GM21825 (cell line): ENCODE measurements at regions not wholly inside any gene's neighbourhood (a gene's known extent, or its start where the extent isn't known, plus 50 kb on each side); places are given as distances from the start of the nearest gene placed in this dataset.
A peak's percentile ranks its signal among the peaks of the same experiment; 100 is the strongest.

Source experiments
- ATAC-seq: cut with Tn5 transposase; IDR thresholded peaks from one replicate; pipeline ENCODE4 v1.9.1; 2021; ENCODE audit warnings: mild to moderate bottlenecking, moderate library complexity; ENCODE audit not compliant: unreplicated experiment

DNA sequence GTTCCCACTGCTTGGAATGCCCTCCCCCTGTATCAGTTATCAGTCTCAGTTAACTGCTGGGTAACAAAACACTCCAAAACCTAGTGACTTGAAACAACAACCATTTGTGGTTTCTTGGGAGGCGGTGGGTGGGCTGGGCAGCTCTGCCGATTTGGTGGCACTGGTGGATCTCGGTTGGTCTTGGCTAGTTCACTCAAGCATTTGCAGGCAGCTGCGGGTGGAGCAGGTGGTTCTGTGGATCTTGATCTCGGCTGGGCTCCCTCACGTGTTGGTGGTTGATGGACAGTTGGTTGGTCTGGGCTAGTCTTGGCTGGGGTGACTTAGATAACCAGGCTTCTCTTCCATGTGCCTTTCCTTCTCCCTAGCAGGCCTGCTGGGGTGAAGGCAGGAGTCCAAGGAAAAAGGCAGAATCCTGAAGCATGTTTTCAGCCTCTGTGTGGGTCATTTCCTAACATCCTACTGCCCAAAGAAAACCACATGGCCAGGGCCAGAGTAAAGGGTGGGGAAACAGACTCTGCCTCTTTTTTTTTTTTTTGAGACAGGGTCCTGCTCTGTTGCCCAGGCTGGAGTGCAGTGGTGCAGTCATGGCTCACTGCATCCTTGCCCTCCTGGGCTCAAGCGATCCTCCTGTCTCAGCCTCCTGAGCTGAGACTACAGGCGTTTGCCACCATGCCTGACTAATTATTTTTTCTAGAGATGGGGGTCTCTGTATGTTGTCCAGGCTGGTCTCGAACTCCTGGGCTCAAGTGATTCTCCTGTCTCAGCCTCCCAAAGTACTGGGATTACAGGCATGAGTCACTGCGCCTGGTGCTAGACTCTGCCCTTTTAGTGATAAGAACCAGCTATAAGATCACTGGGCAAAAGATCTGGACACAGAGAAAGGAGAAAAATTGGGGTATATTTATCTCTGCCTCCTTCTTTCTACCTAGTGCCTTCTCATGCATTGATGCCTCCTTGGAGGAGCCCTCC is 183.7 kb downstream of the RGS3 start:
- no peak for ATAC-seq

DNA sequence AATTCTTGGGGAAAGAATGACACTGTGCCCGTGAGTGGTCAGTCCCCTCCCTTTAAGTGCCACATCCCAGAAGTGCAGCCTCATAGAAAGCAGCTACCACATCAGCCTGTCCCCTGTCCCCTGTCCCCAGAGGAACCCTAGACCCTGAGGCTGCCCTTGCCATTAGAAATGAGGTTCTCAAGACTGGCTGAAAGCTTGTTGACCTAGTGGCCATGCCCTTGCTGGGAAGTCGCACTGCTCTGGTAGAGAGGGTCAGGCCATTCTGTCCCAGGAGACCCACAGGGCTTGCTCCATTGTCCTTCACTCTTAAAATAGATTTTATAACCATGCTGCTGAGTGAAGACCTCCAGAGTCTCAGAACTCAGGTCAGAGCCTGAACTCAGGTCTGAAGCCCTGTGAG is 184.5 kb downstream of the RGS3 start:
- no peak for ATAC-seq

DNA sequence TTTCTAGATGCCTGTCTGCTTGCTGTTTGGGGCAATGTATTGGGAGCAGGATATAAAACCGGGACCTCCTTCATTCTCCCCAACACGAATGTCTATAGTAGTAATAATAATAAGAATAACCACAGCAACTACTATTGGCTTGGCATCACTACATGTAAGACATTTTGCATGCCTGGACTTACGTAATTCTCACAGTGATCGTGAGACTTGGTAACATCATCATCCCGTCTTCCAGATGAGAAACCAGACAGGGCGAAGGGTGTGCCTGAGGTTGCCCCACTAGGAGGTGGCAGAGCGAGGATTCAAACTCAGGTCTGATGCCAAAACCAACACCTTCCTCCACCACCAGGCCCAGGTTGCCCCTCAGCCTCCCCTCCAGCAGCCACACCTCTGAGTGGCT is 185.1 kb downstream of the RGS3 start:
- ATAC-seq = no peak

DNA sequence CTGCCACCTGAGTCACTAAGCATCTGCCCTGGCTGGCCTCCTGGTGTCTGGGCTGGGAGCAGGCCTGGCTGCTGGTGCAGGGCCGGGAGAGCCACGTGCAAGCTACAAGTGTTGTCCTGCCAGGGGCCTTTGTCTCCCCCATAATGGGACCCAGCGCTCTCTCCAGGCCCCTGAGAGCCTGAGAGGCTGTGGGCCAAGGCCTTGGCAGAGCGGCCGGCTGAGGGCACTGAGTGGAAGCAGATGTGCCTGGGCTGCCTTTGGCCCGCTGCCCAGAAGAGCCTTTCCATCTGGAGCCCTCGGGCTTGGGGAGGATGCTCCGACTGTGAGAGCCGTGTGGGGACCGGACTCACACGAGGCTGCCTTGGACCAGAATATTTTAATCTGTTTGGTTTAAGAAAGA is 185.5 kb downstream of the RGS3 start:
- ATAC-seq = no peak

DNA sequence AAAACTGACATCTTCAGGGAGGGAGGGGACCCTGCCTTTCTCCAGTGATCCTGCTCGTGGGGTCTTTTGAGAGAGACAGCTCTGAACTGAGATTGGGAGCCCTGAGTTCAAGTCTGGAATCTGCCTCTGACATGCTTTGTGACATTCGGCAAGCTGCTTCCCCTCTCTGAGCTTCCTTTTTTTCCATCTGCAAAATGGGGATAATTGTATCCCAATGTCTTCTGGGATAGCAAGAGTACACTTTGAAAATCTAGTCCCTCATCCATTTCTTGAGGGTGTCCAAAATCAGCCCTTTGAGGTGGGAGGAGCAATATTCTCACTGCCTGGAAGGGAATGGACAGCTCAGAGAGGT is 186.3 kb downstream of the RGS3 start:
- ATAC-seq = no peak

DNA sequence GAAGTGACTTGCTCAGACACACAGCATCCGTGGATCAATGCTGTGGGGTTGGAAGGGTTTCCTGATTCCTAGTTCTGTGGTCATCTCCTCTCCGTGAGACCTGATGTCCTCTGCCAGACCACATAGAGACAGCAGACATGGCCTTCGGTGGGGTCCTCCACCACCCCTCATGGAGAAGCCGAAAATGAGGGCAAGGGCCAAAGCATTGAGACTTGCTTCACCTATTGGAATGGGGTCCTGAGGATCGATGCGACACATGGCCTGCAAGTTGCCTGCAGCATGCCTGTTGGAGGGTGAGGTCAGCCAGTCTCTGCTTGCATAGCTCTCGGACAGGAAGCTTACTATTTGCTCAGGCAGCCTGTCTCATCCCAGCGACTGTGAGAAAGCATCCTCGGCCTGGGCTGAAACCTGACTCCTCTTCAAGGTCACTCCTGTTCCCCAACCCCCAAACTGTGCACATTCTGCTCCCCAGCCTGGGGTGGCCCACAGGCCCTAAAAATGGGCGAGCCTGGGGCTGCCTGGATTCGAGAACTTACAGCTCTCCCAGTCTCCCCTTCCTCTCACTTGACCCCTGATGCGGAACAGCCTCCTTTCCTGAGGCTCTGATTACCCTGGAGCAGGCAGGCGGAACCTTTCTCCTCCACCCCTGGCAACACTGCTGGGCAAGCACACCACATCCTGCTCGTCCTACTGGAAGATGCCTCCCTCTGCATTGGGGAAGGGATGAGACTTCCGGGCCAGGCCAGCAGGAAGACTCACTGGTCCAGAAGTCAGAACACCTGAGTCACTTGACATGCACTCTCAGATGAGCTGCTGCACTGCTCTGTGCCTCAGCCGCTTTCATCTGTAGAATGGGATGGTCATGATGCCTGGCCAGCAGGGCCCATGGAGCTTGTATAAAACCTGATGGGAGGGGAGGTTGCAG is 186.9 kb downstream of the RGS3 start:
- no peak for ATAC-seq

DNA sequence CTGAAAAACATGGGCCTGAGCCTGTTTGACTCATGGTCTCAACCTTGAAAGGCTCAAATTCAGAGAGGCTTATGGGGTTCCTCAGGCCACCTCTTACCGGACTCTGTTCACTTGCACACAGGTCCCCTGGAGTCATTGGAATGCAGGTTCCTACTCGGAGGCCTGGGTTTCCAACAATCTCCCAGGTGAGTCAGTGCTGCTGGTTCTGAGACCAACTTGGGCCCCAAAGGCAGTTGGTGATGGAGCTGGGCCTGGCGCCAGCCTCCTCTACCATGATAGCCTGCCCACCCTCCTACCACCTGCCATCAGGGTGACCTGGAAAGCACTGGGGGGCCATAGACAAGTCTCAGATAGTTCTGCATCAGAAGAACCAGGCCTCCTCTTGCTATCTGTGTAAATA is 188.4 kb downstream of the RGS3 start:
- no peak for ATAC-seq

DNA sequence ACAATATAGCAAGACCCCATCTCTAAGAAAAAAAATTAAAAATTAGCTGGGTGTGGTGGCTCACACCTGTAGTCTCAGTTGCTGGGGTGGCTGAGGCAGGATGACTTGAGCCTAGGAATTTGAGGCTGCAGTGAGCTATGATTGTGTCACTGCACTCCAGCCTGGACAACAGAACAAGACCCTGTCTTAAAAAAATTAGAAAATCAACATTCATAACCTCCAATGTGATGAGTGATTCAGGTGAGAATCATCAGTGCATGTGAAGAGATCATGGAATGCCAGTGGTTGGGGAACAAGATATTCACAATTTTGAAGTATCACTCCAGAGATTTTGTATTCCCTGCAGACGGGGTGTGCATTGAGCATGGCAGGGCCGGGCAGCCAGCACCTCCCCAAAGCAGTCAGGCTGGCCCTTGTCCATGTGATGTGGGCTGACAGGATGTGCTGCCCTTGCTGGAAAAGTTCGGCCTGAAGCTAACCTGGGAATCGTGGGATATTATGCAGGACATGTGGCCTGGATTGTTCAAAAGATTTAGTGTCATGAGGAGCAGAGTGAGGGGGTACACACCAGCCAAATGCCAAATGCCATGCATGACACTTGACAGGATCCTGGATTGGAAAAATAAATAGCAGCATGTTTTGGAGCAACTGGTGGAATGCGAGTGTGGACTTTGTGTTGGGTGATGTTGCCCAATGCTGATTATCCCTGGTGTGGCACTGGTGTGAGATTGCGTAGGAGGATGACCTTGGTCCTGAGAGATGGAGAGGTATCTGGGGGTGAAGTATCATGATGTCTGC is 189.0 kb downstream of the RGS3 start:
- no peak for ATAC-seq

DNA sequence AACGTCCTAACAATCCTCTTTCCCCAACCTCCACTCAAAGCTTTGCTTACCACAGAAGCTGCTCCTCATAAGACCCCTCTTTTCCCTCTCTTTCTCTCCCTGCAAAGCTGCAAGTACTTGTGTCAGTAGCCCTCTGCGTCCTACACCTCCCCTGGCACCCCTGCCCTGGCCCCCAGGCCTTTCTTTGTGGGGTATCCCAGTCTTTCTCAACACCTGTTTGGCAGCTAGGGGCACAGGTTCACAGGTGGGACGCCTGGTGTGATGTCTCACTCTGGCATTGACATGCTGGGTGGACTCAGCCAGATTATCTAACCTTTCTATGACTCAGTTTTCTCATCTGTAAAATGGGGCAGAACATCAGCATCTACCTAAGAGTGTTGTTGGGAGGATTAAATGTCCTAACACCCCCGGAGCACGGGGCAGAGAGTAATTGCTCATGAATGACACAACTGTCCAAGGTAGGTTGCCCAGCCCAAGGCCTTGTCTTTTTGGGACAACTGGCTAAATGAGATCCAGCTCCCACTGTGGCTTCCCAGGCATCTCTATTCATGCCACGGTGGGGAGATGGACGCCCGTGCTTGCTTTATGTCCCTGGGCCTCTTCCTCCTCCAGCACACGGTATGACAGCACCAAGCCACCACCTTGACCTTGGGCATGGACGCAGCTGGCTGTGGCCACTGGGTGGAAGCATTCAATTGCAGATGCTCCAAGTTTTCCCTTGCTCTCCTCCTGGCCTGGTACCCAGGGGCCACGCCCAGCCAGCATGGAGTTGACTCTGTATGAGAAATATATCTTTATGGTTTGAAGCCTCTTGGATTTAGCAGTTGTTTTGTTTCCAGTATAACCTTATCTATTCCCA is 190.4 kb downstream of the RGS3 start:
- ATAC-seq = no peak

DNA sequence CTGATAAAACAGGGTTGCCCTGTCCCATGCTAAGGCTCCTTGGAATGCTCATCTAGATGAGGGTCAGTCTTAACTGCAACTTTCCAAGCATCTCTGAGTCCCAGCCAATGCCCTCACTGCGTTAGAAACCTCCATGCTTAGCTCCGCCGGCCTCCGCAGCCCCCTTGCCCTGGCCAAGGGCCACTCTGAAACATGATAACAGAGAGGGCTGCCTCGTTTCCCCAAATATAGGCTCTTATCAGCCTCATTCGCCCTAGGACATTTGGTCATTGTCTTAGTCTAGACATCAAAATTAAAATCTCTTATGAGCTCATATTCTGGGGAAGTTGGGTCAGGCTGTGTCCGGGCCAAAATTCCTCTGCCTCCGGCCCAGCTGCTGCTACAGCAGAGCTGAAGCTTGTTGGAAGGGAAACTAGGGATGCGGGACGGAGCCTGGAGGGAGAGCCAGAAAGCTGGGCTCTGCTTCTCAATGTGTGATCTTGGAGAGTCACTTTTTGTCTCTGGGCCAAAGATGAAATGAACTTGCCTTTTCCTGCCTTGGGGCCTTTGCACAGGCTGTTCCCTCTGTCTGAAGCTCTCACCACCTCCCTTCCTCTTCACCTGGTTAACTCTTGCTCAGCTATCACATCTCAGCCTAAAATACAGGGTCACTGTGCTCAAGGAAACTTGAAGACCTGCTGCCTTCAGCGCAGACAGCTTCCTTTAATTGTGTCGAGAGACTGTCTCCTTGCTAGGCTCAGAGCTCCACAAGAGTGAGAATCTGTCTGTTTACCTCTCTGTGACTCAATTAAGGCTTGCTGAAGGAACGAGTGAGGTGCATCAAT is 191.3 kb downstream of the RGS3 start:
- ATAC-seq = no peak

DNA sequence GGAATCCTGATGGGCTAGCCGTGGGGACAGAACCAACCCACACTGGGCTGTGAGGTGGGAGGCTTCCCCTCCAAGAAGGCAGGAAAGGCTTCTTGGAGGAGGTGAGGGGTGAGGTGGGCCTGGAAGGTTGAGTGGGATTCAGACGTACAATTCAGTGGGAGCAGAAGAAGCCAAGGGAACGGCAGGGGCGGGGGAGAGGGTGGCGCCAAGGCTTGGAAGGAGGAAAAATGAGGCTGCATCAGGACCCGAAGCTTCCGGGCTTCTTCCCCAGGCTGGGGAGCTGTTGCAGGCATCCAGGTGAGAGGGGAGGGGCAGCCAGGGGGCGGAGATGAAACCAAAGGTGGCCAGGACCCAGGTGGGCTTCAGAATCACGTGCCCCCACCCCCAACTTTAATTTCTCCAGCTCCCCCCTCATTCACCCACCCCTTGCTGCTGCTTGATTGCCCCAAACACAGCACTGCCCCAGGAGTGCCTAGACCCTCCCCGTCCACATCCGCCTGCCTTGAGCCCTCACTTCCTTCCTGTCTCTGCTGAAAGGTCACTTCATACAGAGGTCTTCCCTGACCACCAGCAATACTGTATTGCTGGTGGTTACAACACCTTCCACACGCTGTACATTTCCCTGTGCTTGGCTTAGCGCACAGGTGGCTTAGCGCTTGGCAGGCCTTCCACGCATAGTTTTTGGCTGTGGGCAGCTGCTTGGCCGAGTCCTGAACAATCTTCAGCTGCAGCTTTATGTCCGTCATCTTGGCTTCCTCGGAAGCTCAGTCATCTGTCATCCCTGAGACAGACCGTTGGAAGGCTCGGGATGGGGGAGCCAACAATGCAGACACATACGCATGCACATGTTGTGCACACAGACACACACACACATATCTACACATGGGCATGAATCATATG is 193.5 kb downstream of the RGS3 start:
- no peak for ATAC-seq

DNA sequence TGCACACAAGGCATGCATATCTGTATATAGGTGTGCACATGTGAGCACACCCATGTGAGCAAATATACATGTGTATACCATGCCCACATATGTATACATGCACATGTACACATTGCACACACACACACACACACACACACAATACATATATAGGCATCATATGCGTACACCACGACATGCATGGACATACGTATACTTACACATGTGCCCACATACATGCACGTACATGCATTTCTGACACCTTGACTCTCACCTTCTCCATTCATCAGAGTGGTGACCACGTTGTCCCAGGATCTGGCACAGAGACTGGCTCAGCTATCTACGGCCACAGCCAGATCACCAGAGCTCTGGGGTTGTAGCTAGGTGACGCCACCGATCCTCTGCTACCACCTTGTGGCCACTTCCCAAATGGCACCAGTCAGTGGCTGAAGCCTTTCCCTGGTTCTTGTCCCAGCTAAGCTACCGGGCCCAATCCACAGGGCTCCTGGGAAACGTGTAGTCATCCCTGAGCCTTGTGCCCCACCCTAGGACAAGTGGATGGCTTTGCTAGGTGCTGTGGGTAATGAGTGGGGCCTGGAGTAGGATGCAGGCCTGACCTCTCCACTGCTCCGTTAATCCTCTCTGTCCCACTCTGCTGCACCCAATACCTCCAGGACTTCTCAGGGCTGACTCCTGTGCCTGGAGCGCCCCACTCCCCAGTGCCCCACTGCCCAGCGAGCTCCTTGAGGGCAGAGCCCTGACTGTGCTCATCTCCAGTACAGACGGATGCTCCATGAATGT is 194.4 kb downstream of the RGS3 start:
- ATAC-seq = peak; percentile 70

DNA sequence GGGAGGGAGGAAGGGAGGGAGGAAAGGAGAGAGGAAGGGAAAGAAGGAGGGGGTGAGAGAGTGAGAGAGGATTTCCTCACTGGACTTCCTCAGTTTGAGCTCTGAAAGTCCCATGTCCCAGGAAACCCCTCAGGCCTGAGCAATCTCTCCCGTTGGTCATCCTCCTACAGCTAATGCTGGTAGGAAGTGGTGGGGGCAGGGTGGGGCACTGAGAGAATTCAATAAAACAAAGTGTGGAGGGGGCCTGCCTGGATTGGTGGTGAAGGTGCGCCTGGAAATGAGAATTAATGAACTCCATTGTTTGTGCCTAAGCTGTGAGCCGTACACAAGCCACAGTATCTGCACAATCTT is 195.0 kb downstream of the RGS3 start:
- ATAC-seq = no peak

DNA sequence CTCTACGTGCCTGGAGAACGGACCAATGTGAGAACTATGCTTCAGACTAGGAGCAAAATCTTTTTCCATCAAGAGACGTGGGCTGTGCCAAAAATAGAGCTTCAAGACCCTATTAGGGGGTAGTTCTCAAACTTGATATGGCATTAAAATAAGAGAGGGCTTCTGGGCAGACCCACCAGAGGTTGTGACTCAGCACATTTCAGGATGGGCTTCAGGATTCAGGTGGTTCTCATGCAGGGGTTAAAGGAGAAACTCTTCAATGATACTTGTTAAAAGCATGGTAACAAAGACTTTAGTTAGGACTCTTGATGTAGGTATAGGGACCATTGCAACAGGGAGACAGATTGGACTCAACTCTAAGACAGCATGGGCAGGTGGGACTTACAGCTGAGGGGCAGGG is 195.5 kb downstream of the RGS3 start:
- ATAC-seq = no peak

DNA sequence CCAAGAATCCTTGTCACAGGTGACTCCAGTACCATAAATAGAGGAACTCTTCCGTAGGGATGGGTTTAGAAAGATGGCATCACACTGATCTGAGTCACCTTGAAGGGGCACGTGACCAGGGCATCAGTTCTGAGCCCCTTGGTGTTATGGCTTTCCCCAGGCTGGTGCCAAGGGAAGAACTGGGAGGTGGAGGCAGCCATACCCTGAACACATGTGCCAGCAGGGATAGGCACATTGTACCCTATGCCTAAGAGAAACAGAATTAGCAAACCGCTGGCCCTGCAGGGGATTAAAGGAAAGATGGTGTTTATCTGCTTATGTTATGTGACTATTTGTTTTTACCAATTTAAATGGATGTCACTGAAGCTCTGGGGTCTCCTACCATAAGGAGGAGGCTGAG is 196.2 kb downstream of the RGS3 start:
- ATAC-seq = no peak

DNA sequence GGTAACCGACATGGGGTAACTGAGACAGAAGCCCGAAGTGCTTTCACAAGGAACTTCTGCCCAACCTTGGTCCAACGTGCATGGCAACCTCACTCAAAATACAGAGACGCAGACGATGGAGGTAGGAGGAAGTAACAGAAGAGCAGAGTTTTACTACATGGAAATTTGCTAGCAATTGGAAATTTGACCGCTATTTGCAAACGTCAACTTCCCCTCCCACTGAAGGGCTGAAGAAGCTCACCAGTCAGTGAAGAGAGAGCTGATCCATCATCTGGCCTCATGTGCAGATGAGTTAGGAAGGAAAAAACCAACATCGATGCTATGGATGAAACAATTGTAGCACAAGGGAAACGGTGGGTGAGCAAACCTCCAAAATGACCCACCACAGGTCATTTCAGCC is 196.7 kb downstream of the RGS3 start:
- ATAC-seq = no peak

DNA sequence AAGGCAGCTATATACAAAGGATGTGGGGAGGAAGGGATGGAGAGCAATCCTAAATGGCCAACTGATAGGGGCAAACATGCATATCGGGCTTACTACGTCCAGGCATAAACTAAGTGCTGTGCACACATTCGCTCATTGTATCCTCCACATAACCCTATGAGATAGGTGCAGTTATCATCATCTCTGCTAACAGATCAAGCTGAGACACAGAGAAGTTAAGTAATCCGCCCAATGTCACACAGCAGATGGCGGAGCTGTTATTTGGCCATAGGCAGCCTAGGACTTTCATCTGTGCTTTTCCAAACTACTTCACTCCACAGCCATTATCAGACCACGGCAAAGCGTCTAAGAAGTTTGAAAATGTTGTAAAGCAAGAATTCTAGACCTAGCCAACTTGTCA is 197.5 kb downstream of the RGS3 start:
- no peak for ATAC-seq
